ENCODE measurements at regions not wholly inside any gene's neighbourhood (a gene's known extent, or its start where the extent isn't known, plus 50 kb on each side); places are given as distances from the start of the nearest gene placed in this dataset.

DNA sequence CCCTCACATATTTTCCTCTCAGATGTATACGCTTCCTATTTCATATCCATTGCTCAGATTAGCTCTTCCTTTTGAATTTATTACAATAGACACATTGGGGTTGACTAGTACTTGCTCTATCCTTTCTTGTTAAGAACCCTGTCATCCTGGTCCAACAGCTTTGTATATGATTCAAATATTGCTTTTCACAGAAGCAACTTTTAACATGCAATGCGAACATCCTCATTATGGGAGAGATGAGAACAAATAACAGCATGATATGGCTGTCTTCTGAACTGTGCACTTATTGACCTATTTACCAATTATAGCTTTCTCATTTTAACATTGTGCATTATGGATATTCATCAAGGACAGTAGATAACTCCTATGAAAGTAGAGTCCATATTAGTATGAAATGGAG is 510.8 kb downstream of the PTPRC start:
- DNase-seq (ENCODE audit: extremely low read depth, insufficient read length), result no peak
- no peaks in the 10 kb centered on the region for H3K36me3 ChIP-seq (ENCODE audit: control insufficient read depth, insufficient read depth, low read length)
- no peaks in the 10 kb centered on the region for H3K27me3 ChIP-seq (replicated peaks; ENCODE audit: control insufficient read depth, insufficient read depth, low read length)
- no peak overlapping the region for H3K4me3 ChIP-seq (replicated peaks; ENCODE audit: low read depth, low read length)
- TF ChIP-seq, protein P1, sequence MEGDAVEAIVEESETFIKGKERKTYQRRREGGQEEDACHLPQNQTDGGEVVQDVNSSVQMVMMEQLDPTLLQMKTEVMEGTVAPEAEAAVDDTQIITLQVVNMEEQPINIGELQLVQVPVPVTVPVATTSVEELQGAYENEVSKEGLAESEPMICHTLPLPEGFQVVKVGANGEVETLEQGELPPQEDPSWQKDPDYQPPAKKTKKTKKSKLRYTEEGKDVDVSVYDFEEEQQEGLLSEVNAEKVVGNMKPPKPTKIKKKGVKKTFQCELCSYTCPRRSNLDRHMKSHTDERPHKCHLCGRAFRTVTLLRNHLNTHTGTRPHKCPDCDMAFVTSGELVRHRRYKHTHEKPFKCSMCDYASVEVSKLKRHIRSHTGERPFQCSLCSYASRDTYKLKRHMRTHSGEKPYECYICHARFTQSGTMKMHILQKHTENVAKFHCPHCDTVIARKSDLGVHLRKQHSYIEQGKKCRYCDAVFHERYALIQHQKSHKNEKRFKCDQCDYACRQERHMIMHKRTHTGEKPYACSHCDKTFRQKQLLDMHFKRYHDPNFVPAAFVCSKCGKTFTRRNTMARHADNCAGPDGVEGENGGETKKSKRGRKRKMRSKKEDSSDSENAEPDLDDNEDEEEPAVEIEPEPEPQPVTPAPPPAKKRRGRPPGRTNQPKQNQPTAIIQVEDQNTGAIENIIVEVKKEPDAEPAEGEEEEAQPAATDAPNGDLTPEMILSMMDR (IDR thresholded peaks at IDR 0.05; ENCODE audit: insufficient read depth, low read length, poor library complexity, severe bottlenecking), result no peak

- Histone ChIP-seq H3K4me3 (replicated peaks; ENCODE audit: low read depth, low read length) (no peak overlapping the region), H3K36me3 (ENCODE audit: control insufficient read depth, insufficient read depth, low read length) (no peaks in the 10 kb centered on the region), H3K27me3 (replicated peaks; ENCODE audit: control insufficient read depth, insufficient read depth, low read length) (no peaks in the 10 kb centered on the region)
- TF ChIP-seq, protein P1 (IDR thresholded peaks at IDR 0.05; ENCODE audit: insufficient read depth, low read length, poor library complexity, severe bottlenecking), result no peak
- DNase-seq (ENCODE audit: extremely low read depth, insufficient read length), result no peak
These were observed 511.9 kb downstream of the PTPRC start for GRCh38 chr1:199150756-199151155.

DNA sequence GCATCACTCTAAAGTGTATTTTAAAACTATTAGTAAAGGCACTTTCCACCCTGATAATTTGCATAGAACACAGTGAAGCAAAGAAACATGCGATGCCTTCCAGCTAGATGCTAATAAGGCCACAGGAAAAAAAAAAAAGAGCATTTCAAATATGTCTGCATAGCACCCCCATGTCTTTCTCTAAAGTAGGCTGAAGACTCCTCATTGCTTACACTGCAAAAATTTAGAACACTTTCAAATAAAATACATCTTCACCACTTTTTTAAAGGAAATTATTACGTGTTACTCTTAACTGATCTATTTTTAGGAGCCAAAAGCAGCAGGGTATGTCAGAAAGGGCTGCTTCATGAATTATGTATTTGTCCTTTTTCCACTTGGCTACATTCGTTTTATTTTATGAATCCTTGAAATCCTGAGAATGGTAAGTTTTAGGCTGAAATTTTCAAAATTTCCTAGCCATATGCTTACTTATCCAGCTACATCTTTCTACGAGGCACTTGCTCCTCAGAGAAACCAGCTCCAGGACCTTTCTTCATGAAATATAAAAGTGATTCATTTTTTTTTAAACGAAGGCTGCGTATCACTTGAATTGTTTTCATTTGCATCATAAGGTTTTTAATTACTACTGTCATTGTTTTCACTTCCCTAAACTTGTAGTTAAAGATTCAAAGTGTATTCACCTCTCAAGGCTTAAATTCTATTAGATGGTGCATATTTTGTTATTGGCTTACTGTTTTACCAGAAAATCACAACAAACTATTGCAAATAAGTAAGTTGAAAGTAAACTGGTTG is 513.0 kb downstream of the PTPRC start:
- no peaks in the 10 kb centered on the region for H3K27me3 ChIP-seq (replicated peaks; ENCODE audit: control insufficient read depth, insufficient read depth, low read length)
- TF ChIP-seq, protein P1 (IDR thresholded peaks at IDR 0.05; ENCODE audit: insufficient read depth, low read length, poor library complexity, severe bottlenecking), result no peak
- DNase-seq (ENCODE audit: extremely low read depth, insufficient read length), result peak; percentile 33
- no peak overlapping the region for H3K4me3 ChIP-seq (replicated peaks; ENCODE audit: low read depth, low read length)
- no peaks in the 10 kb centered on the region for H3K36me3 ChIP-seq (ENCODE audit: control insufficient read depth, insufficient read depth, low read length)

DNA sequence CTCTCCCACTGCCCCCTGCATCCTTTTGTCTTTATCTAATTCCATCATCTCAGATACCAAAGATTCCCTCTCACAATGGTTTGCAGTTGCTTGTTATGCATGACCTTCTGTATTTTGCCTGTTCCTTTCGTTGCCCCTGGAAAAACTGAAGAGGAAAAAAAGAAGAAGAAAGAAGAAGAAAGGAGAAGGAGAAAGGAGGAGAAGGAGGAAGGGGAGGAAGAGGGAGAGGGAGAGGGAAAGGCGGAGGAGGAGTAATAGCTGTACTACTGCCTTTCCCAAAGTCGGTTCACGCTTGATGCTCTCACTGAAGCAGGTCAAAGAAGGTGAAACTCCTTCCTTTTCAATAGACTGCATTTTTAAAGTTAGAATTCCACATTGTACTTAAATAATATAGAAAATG is 513.8 kb downstream of the PTPRC start:
- DNase-seq (ENCODE audit: extremely low read depth, insufficient read length), result no peak
- TF ChIP-seq, protein P1 (IDR thresholded peaks at IDR 0.05; ENCODE audit: insufficient read depth, low read length, poor library complexity, severe bottlenecking), result no peak
- Histone ChIP-seq H3K4me3 (replicated peaks; ENCODE audit: low read depth, low read length) (no peak overlapping the region), H3K36me3 (ENCODE audit: control insufficient read depth, insufficient read depth, low read length) (no peaks in the 10 kb centered on the region), H3K27me3 (replicated peaks; ENCODE audit: control insufficient read depth, insufficient read depth, low read length) (no peaks in the 10 kb centered on the region)

DNA sequence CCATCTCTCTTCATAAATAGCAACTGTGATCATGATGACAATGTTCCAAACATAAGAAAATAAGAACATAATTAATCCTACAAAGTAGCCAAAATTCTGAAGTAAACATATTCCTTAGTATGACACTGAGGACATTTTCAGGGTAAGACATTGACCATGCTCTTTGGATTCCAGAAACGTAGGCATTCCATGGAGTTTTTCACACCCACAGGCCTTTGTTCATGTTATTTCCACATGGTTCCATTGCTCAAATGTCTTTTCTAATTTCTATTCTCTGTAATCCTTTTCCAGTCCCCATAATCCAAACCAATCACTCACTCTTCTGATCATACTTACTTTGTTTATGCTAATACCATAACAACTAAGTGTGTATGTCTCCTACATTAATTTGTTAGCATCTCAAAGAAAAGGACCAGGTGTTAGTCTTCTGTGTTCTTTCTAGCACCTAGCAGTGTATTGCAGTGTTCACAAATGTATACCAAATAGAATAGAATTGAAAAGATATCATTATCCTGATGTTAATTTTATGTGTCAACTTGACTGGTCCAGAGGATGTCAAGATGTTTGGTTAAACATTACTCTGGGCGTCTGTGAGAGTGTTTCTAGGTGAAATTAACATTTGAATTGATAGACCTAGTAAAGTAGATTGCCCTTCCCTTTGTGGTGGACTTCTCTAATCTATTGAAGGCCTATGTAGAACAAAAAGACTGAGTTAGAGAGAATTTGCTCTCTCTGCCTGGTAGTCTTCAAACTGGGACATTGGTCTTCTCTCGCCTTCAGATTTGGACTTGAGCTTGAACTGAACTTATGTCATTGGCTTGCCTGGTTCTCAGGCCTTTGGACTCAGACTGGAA is 516.6 kb downstream of the PTPRC start:
- H3K27me3 ChIP-seq (replicated peaks; ENCODE audit: control insufficient read depth, insufficient read depth, low read length), result no peaks in the 10 kb centered on the region
- no peak for DNase-seq (ENCODE audit: extremely low read depth, insufficient read length)
- H3K4me3 ChIP-seq (replicated peaks; ENCODE audit: low read depth, low read length), result no peak overlapping the region
- TF ChIP-seq, protein P1 (IDR thresholded peaks at IDR 0.05; ENCODE audit: insufficient read depth, low read length, poor library complexity, severe bottlenecking), result no peak
- H3K36me3 ChIP-seq (ENCODE audit: control insufficient read depth, insufficient read depth, low read length), result no peaks in the 10 kb centered on the region

Data from GM06990 (cell line).